Activated CD8-positive, alpha-beta memory T cell treated with anti-CD3 and anti-CD28 coated beads, Interleukin-2, amount 10 ng/mL, durations not matched to agents 7 days and 5 days (primary cell): ENCODE measurements at regions not wholly inside any gene's neighbourhood (a gene's known extent, or its start where the extent isn't known, plus 50 kb on each side); places are given as distances from the start of the nearest gene placed in this dataset.
"Not testable (repeated sequence)": the region's sequence is repeated elsewhere in the genome, so short reads cannot be mapped to it uniquely, and the experiment has no call there.

Experiments used
- ATAC-seq: fragments of 150-1000 bp; cut with Tn5 transposase; one replicate; pipeline ENCODE4 v1.10.0; 2021; ENCODE audit warnings: moderate library complexity
- CTCF ChIA-PET: fragments of 350-600 bp; sonication (Branson Sonifier 250); formaldehyde crosslinking; loops from one replicate; lab custom pipeline; 2021; ENCODE audit warnings: antibody characterized with exemption; lab: Charles Lee
- DNase-seq: peaks from one replicate; pipeline ENCODE4 v3.0.0-alpha.2; 2020
- H3K27ac Mint-ChIP-seq: one replicate; pipeline ENCODE4 v1.8.0; 2021; ENCODE audit warnings: mild to moderate bottlenecking, mixed read lengths
- H3K27me3 Mint-ChIP-seq: one replicate; pipeline ENCODE4 v1.8.0; 2021; ENCODE audit warnings: mixed read lengths
- H3K36me3 Mint-ChIP-seq: one replicate; pipeline ENCODE4 v1.8.0; 2021; ENCODE audit warnings: mild to moderate bottlenecking, mixed read lengths
- H3K4me1 Mint-ChIP-seq: one replicate; pipeline ENCODE4 v1.8.0; 2021; ENCODE audit warnings: mixed read lengths
- H3K4me3 Mint-ChIP-seq: one replicate; pipeline ENCODE4 v1.8.0; 2021; ENCODE audit warnings: mild to moderate bottlenecking, moderate library complexity, mixed read lengths
- H3K9me3 Mint-ChIP-seq: one replicate; pipeline ENCODE4 v1.8.0; 2022; ENCODE audit warnings: low read depth, mixed read lengths

- DNase-seq = no peak
- H3K27me3 Mint-ChIP-seq = peaks cover 24% of the 10 kb centered on the region
- no peaks in the 10 kb centered on the region for H3K9me3 Mint-ChIP-seq
- H3K4me3 Mint-ChIP-seq = no peak overlapping the region
- H3K4me1 Mint-ChIP-seq = no peaks in the 10 kb centered on the region
- CTCF ChIA-PET = no interaction called here
- no peak overlapping the region for H3K27ac Mint-ChIP-seq
- H3K36me3 Mint-ChIP-seq = no peaks in the 10 kb centered on the region
- ATAC-seq = no peak
Measured at GRCh38 chr21:35716876-35717565, 343.3 kb downstream of the SETD4 start.

GRCh38 chr21:35713914-35714313, 346.4 kb downstream of the SETD4 start:
- H3K27me3 Mint-ChIP-seq = peaks cover 19% of the 10 kb centered on the region
- CTCF ChIA-PET = no interaction called here
- H3K9me3 Mint-ChIP-seq = no peaks in the 10 kb centered on the region
- no peak overlapping the region for H3K27ac Mint-ChIP-seq
- ATAC-seq (no peak), DNase-seq (no peak)
- H3K36me3 Mint-ChIP-seq = no peaks in the 10 kb centered on the region
- no peaks in the 10 kb centered on the region for H3K4me1 Mint-ChIP-seq
- H3K4me3 Mint-ChIP-seq = no peak overlapping the region

DNA sequence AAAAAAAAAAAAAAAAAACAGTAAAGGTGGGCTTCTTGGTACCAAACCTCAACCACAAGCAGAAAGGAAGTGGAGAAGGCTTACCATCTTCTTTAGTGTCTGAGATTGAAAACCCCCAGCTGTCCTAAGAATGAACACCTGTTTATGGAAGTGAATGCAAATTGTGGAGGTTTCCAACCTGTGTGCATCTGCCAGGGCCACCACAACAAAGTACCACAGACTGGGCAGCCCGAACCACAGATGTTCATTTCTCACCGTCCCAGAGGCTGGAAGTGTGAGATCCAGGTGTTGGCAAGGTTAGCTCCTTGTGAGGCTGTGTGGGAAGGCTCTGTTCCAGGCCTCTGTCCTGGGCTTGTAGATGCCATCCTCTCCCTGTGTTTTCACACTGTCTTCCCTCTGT, 348.7 kb downstream of the SETD4 start:
- ATAC-seq (no peak), DNase-seq (no peak)
- Mint-ChIP-seq H3K27ac (no peak overlapping the region), H3K4me3 (no peak overlapping the region), H3K9me3 (no peaks in the 10 kb centered on the region), H3K36me3 (no peaks in the 10 kb centered on the region), H3K27me3 (peaks cover 11% of the 10 kb centered on the region), H3K4me1 (no peaks in the 10 kb centered on the region)
- CTCF ChIA-PET = interaction anchor here (0.7 kb wide), 1 partner anchor 572 kb away, joined by 3 read pairs; no protein-coding TSS in a partner anchor

GRCh38 chr21:35711213-35711612, 349.1 kb downstream of the SETD4 start:
- no peaks in the 10 kb centered on the region for H3K36me3 Mint-ChIP-seq
- ATAC-seq (no peak), DNase-seq (no peak)
- peaks cover 10% of the 10 kb centered on the region for H3K27me3 Mint-ChIP-seq
- no peak overlapping the region for H3K4me3 Mint-ChIP-seq
- no peak overlapping the region for H3K27ac Mint-ChIP-seq
- H3K9me3 Mint-ChIP-seq = no peaks in the 10 kb centered on the region
- CTCF ChIA-PET = interaction anchor here (0.7 kb wide), 1 partner anchor 572 kb away, joined by 3 read pairs; no protein-coding TSS in a partner anchor
- H3K4me1 Mint-ChIP-seq = no peaks in the 10 kb centered on the region

GRCh38 chr21:35709990-35710389, 350.3 kb downstream of the SETD4 start:
- H3K36me3 Mint-ChIP-seq, H3K27me3 Mint-ChIP-seq, H3K4me1 Mint-ChIP-seq, CTCF ChIA-PET, H3K4me3 Mint-ChIP-seq, ATAC-seq, DNase-seq, H3K9me3 Mint-ChIP-seq, H3K27ac Mint-ChIP-seq: not testable (repeated sequence)

- CTCF ChIA-PET = no interaction called here
- ATAC-seq (no peak), DNase-seq (no peak)
- H3K9me3 Mint-ChIP-seq = no peaks in the 10 kb centered on the region
- peaks cover 4% of the 10 kb centered on the region for H3K27me3 Mint-ChIP-seq
- H3K36me3 Mint-ChIP-seq = no peaks in the 10 kb centered on the region
- no peak overlapping the region for H3K27ac Mint-ChIP-seq
- no peaks in the 10 kb centered on the region for H3K4me1 Mint-ChIP-seq
- no peak overlapping the region for H3K4me3 Mint-ChIP-seq
Measured at GRCh38 chr21:35705888-35706287, 354.4 kb downstream of the SETD4 start.

DNA sequence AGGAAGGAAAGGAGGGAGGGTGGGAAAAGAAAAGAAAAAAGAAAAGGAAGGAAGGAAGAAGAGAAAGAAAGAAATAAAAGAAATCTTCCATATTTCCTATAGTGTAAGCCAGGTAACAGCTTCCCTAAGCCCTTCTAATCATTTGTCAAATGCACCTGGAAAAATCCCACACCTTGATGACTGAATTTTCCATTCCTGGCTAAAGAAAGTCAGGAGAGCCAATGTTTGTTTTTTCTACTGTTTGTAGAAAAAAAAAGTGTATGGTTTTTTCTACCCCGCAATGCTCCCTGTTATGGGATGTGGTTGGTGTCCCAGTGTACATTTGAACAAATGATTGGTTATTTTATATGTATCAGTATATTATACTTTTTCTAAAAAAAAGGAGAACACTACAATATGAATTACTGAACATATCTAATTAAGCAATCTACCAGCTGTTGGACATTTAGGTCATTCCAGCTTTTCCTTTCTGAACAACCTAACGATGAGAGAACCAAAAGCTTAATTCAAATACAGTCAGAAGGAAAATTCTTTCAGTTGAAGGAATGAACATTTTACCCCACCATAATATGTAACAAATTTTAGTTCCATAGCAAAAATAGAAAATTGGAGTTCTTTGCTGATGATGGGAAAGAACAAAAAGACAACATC, 355.0 kb downstream of the SETD4 start:
- Mint-ChIP-seq H3K4me3 (no peak overlapping the region), H3K27ac (no peak overlapping the region), H3K27me3 (peaks cover 4% of the 10 kb centered on the region), H3K36me3 (no peaks in the 10 kb centered on the region), H3K4me1 (no peaks in the 10 kb centered on the region), H3K9me3 (no peaks in the 10 kb centered on the region)
- CTCF ChIA-PET = no interaction called here
- ATAC-seq = no peak
- no peak for DNase-seq

- DNase-seq (no peak), ATAC-seq (no peak)
- Mint-ChIP-seq H3K4me3 (no peak overlapping the region), H3K9me3 (no peaks in the 10 kb centered on the region), H3K36me3 (no peaks in the 10 kb centered on the region), H3K27me3 (peaks cover 8% of the 10 kb centered on the region), H3K27ac (no peak overlapping the region), H3K4me1 (no peaks in the 10 kb centered on the region)
- CTCF ChIA-PET = no interaction called here
Measured at GRCh38 chr21:35703704-35704103, 356.6 kb downstream of the SETD4 start.

GRCh38 chr21:35699361-35699760, 361.0 kb downstream of the SETD4 start:
- Mint-ChIP-seq H3K4me1 (no peaks in the 10 kb centered on the region), H3K36me3 (no peaks in the 10 kb centered on the region), H3K9me3 (no peaks in the 10 kb centered on the region), H3K27ac (no peak overlapping the region), H3K4me3 (no peak overlapping the region), H3K27me3 (peaks cover 15% of the 10 kb centered on the region)
- ATAC-seq (no peak), DNase-seq (no peak)
- CTCF ChIA-PET = no interaction called here

DNA sequence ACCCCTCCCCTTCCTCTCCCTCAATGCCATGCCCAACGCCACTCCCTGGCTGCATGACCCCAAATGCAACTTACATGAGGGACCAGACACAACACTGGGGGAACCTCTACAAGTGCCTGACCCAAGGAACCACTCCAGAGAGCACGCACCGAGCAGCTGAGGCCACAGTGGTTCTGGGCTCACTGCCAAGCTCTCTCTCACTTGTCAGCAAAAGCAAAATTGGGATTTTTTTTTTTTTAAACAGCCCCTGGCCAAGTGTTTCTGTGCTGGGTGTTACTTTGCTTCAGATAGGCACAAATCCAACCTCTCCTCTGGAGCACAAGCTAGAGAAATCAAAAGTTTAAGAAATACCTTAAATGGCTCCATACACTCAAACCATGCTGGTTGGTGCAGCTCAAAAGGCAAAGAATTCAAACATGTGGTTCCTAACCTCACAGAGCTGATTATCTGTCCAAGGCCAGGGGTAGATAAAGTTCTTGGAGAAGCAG, 363.0 kb downstream of the SETD4 start:
- CTCF ChIA-PET = no interaction called here
- ATAC-seq (no peak), DNase-seq (no peak)
- no peaks in the 10 kb centered on the region for H3K9me3 Mint-ChIP-seq
- H3K4me1 Mint-ChIP-seq = no peaks in the 10 kb centered on the region
- no peak overlapping the region for H3K4me3 Mint-ChIP-seq
- no peak overlapping the region for H3K27ac Mint-ChIP-seq
- no peaks in the 10 kb centered on the region for H3K36me3 Mint-ChIP-seq
- H3K27me3 Mint-ChIP-seq = peaks cover 11% of the 10 kb centered on the region

DNA sequence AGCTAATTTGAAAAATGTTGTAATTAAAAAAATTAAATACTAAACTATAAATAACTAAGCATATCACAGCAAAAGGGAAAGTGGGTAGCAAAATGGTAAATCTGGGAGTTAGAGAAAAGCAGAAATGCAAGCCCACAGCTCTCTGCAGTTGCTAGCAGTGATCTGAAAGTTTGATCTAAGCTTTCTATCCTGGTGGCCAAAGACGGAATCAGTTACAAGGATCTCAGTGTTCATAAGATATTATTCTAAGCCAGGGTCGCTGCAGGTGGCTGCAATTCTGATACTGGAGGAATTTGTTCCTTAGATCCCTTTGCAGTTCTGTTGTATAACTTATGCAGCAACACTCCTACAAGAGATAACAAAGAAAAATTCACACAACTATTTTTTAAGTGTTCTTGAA, 363.7 kb downstream of the SETD4 start:
- ATAC-seq = no peak
- CTCF ChIA-PET = no interaction called here
- H3K27ac Mint-ChIP-seq = no peak overlapping the region

GRCh38 chr21:35692311-35692710, 368.0 kb downstream of the SETD4 start:
- Mint-ChIP-seq H3K4me3 (no peak overlapping the region), H3K27ac (no peak overlapping the region), H3K36me3 (no peaks in the 10 kb centered on the region), H3K27me3 (peaks cover 11% of the 10 kb centered on the region), H3K9me3 (no peaks in the 10 kb centered on the region), H3K4me1 (no peaks in the 10 kb centered on the region)
- DNase-seq (no peak), ATAC-seq (no peak)
- CTCF ChIA-PET = no interaction called here

More for the DNA sequence above, 363.7 kb downstream of the SETD4 start:
- Mint-ChIP-seq H3K36me3 (no peaks in the 10 kb centered on the region), H3K4me3 (no peak overlapping the region), H3K9me3 (no peaks in the 10 kb centered on the region), H3K27me3 (peaks cover 11% of the 10 kb centered on the region), H3K4me1 (no peaks in the 10 kb centered on the region)
- DNase-seq = no peak

GRCh38 chr21:35690436-35690835, 369.9 kb downstream of the SETD4 start:
- H3K27me3 Mint-ChIP-seq = peaks cover 20% of the 10 kb centered on the region
- CTCF ChIA-PET = no interaction called here
- ATAC-seq (no peak), DNase-seq (no peak)
- H3K4me3 Mint-ChIP-seq = no peak overlapping the region
- no peaks in the 10 kb centered on the region for H3K36me3 Mint-ChIP-seq
- H3K4me1 Mint-ChIP-seq = no peaks in the 10 kb centered on the region
- no peaks in the 10 kb centered on the region for H3K9me3 Mint-ChIP-seq
- H3K27ac Mint-ChIP-seq = no peak overlapping the region

DNA sequence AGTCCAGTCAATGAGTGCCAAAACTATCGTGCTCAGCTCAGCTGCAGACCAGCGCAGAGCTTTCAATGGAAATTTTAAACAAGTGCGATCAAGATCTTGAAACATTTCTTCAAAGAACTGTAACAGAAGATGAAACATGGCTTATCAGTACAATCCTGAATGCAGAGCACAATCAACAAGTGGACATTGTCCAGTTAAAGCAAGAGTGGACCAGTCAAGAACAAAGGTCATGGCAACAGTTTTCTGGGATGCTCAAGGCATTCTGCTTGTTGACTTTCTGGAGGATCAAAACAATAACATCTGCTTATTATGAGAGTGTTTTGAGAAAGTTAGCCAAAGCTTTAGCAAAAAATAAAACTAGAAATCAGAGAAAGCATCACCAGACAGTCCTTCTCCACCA, 374.2 kb downstream of the SETD4 start:
- no peaks in the 10 kb centered on the region for H3K9me3 Mint-ChIP-seq
- CTCF ChIA-PET = no interaction called here
- peaks cover 32% of the 10 kb centered on the region for H3K27me3 Mint-ChIP-seq
- no peak overlapping the region for H3K27ac Mint-ChIP-seq
- no peak for DNase-seq
- H3K36me3 Mint-ChIP-seq = no peaks in the 10 kb centered on the region
- no peak overlapping the region for H3K4me3 Mint-ChIP-seq
- ATAC-seq = no peak
- H3K4me1 Mint-ChIP-seq = no peaks in the 10 kb centered on the region
